Erythroblast (primary cell): ENCODE measurements at regions not wholly inside any gene's neighbourhood (a gene's known extent, or its start where the extent isn't known, plus 50 kb on each side); places are given as distances from the start of the nearest gene placed in this dataset.

Experiments
- GATA1 ChIP-seq: IDR thresholded peaks from 2 replicates; pipeline ENCODE4 v1.6.1; 2011; ENCODE audit warnings: low read depth, mild to moderate bottlenecking, control low read depth, low read length, moderate library complexity
- POLR2A ChIP-seq: IDR thresholded peaks from 2 replicates; pipeline ENCODE4 v1.6.1; 2011; ENCODE audit warnings: mild to moderate bottlenecking, low read length

- TF ChIP-seq POLR2A (no peak), GATA1 (no peak)
These were observed 479.7 kb downstream of the MMUT start for GRCh38 chr6:48983377-48983776.
